Spleen (tissue), 7 donors: ENCODE measurements at regions not wholly inside any gene's neighbourhood (a gene's known extent, or its start where the extent isn't known, plus 50 kb on each side); places are given as distances from the start of the nearest gene placed in this dataset.

Experiments used
- CTCF ChIP-seq, 11 experiments: fragments of 200-600 bp in 7 of 11; fragments of 450-650 bp in 4 of 11; sonication (generic) in 4 of 11; IDR thresholded peaks in 8 of 11; conservative IDR thresholded peaks in 3 of 11; 1 replicate in 7 of 11; 2 replicates in 4 of 11; pipeline versions ENCODE4 v1.4.0 to v1.8.0; 2016 to 2021; ENCODE audit warnings: antibody characterized with exemption in 11 of 11, inconsistent platforms in 4 of 11, mild to moderate bottlenecking in 1 of 11
- POLR2AphosphoS5 ChIP-seq, 3 donors: sonication (generic); formaldehyde crosslinking; IDR thresholded peaks; one replicate each; pipeline ENCODE4 v1.5.1; 2017; ENCODE audit warnings: antibody characterized with exemption in 3 of 3
- donor health status: DM: no; HTN: no; CAD: no; lungs with moderate emphysema.
- donor health status: DM: no; HTN: no; CAD: no.
- donor health status: DM: no; HTN: no; CAD: no.

- TF ChIP-seq CTCF (IDR thresholded peaks at IDR 0.05 in 8 of 11, conservative IDR thresholded peaks at IDR 0.05 in 3 of 11) (no peak), POLR2AphosphoS5 (IDR thresholded peaks at IDR 0.05) (no peak)
These were observed 540.1 kb upstream of the C16orf82 start for GRCh38 chr16:26526633-26527032.
